D721Med (cell line): ENCODE measurements at regions not wholly inside any gene's neighbourhood (a gene's known extent, or its start where the extent isn't known, plus 50 kb on each side); places are given as distances from the start of the nearest gene placed in this dataset.

Experiments
- DNase-seq: peaks from one replicate; pipeline ENCODE4 v3.0.0; 2011; ENCODE audit warnings: low spot score; ENCODE audit not compliant: insufficient read length
- FAIRE-seq: peaks from 2 replicates; lab custom pipeline; 2011; peaks lifted over from hg19 to GRCh38; lab: Jason Lieb, UNC
- CTCF ChIP-seq: IDR thresholded peaks from 2 replicates; pipeline ENCODE4 v1.5.1; 2012; ENCODE audit warnings: mild to moderate bottlenecking, control low read depth; ENCODE audit not compliant: insufficient read depth; ENCODE audit errors: missing control alignments

GRCh38 chr5:30620481-30621085, 572.9 kb upstream of the CDH6 start:
- FAIRE-seq: no peak
- DNase-seq: no peak
- TF ChIP-seq CTCF: no peak

DNA sequence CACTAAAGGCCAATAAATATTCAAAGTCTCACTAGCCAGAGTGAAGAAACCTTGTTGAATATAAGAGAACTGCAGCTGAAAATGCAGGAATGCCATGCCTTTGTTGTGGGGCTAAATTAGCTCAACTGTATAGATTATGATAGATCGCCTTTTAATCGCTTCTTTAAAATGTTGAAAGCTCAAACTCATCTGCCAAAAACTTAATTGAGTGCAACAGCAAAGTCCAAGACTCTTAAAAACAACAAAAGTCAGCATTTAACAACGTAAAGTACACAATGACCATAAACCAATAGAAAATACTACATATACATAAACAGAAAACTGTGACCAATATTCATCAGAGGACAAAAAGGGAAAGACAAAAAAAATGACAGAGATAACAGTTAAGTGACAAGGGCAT, 585.0 kb upstream of the CDH6 start:
- no peak for TF ChIP-seq CTCF
- FAIRE-seq (no peak), DNase-seq (no peak)

DNA sequence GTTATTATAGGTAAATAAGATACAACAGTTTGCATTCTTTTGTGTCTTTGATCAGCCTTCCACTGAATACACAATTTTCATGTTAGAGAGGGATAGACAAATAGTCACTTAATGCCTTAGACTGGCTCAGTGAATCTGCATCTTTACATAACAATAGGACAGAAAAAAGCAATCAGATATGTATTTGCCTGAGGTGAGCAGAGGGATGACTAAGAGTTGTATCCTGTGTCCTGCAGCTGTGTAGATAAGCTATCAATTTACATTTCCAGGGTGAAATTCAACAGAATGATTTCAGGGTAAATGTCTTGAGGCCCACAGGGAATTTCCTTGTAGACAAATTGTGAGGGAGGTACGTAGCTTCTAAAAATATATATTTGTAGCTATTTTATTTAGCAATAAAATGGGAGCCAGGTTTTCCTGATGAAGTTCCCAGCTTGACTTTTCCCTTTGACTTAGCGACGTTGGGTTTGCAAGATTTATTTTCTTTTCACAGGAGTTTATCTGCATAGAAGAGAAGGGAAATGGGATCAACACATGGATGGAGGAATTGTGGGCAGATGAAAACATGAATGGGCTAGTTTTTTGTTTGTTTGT, 586.1 kb upstream of the CDH6 start:
- TF ChIP-seq CTCF: no peak

DNA sequence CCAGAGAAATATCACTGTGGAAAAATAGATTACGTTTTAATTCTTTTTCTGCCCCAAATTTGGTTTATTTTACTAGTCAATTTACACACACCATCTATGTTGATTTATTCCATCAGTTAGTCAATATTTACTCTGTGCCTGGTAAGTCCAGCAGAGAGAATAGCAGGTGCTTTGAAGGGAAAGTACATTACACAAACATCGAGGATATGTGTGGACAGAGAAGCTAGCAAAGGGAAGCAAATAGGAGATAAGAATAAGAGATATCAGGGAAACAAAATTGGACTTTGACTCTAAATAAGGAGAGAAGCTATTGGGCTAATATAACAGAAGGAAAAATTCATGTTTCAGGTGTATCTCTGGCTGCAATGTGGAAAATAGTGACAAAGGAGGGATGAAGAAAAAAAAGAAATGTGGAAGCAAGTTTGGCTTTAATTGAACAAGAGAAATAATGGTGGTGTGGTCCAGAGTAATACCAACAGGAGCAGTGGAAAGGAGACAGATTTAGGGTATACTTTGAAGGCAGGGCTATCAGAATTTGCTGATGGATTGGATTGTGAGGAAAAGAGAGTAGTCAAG, 587.7 kb upstream of the CDH6 start:
- TF ChIP-seq CTCF: no peak
- DNase-seq (no peak), FAIRE-seq (no peak)

More for the DNA sequence above, 586.1 kb upstream of the CDH6 start:
- FAIRE-seq: no peak
- no peak for DNase-seq

- no peak for TF ChIP-seq CTCF
- FAIRE-seq (no peak), DNase-seq (no peak)
Observed at GRCh38 chr5:30604648-30605262, 588.7 kb upstream of the CDH6 start.

DNA sequence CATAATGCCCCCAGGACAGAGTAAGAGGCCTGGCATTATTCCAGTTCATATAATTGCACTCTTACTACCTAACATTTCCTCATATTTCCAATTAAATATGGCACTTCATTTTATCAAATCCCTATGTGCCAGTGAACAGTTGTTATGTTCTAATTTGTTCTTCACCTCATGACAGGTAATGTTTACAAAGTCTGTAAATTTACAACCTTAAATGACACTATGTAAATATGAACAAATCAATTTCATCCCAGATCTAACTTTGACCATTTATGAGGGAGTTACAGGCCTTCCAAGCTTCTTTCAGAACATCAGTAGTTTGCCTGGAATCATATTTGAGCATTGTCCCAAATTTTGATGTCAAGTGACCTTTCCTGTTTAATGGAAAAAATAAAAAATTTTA, 592.6 kb upstream of the CDH6 start:
- no peak for DNase-seq
- no peak for TF ChIP-seq CTCF
- no peak for FAIRE-seq
